ENCODE measurements at regions not wholly inside any gene's neighbourhood (a gene's known extent, or its start where the extent isn't known, plus 50 kb on each side); places are given as distances from the start of the nearest gene placed in this dataset.

DNA sequence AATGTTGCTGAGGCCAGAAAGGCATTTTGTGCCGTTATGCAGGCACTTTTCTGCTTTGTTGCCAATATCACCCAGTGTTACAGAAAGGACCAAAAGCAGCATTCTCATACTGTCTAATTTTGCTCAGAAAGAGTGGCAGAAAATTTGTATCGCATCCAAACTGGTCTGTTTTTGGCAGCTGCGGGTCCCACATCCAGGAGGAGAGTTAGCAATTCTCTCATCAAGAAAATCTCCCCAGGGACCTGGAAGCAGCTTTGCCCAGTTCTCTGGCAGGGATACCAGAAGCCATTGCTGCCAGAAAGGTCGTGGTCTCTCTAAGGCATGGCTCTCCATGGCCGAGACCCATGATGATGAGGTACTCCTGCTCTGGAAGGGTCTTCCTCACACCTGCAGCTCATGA is 489.2 kb upstream of the ZMIZ1 start:
- TF ChIP-seq, protein P1, sequence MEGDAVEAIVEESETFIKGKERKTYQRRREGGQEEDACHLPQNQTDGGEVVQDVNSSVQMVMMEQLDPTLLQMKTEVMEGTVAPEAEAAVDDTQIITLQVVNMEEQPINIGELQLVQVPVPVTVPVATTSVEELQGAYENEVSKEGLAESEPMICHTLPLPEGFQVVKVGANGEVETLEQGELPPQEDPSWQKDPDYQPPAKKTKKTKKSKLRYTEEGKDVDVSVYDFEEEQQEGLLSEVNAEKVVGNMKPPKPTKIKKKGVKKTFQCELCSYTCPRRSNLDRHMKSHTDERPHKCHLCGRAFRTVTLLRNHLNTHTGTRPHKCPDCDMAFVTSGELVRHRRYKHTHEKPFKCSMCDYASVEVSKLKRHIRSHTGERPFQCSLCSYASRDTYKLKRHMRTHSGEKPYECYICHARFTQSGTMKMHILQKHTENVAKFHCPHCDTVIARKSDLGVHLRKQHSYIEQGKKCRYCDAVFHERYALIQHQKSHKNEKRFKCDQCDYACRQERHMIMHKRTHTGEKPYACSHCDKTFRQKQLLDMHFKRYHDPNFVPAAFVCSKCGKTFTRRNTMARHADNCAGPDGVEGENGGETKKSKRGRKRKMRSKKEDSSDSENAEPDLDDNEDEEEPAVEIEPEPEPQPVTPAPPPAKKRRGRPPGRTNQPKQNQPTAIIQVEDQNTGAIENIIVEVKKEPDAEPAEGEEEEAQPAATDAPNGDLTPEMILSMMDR (conservative IDR thresholded peaks at IDR 0.05; ENCODE audit: low read length) = no peak
- no peak for TF ChIP-seq EZH2phosphoT487 (IDR thresholded peaks at IDR 0.05; ENCODE audit: borderline replicate concordance, low read depth, low read length)

All from OCI-LY7 (cell line).